ENCODE measurements at regions not wholly inside any gene's neighbourhood (a gene's known extent, or its start where the extent isn't known, plus 50 kb on each side); places are given as distances from the start of the nearest gene placed in this dataset.

GRCh38 chr12:19938491-19938890 is 429.8 kb upstream of the PDE3A start:
- no peak for TF ChIP-seq CBX2 (IDR thresholded peaks at IDR 0.05; ENCODE audit: insufficient read depth, low read length, poor library complexity, severe bottlenecking)
- no peak for TF ChIP-seq MYC (IDR thresholded peaks at IDR 0.05; ENCODE audit: low read depth, low read length)
- TF ChIP-seq MYC (CRISPR knock-in tag; IDR thresholded peaks at IDR 0.05; ENCODE audit: borderline replicate concordance, low read depth) = no peak
- TF ChIP-seq, protein P1, sequence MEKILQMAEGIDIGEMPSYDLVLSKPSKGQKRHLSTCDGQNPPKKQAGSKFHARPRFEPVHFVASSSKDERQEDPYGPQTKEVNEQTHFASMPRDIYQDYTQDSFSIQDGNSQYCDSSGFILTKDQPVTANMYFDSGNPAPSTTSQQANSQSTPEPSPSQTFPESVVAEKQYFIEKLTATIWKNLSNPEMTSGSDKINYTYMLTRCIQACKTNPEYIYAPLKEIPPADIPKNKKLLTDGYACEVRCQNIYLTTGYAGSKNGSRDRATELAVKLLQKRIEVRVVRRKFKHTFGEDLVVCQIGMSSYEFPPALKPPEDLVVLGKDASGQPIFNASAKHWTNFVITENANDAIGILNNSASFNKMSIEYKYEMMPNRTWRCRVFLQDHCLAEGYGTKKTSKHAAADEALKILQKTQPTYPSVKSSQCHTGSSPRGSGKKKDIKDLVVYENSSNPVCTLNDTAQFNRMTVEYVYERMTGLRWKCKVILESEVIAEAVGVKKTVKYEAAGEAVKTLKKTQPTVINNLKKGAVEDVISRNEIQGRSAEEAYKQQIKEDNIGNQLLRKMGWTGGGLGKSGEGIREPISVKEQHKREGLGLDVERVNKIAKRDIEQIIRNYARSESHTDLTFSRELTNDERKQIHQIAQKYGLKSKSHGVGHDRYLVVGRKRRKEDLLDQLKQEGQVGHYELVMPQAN (IDR thresholded peaks at IDR 0.05; ENCODE audit: borderline replicate concordance) = no peak
- TF ChIP-seq CEBPB (tag; IDR thresholded peaks at IDR 0.05) = no peak
- no peak for TF ChIP-seq POLR2A (conservative IDR thresholded peaks at IDR 0.05)

Data from K562 (cell line).